KMS-11 (cell line): ENCODE measurements at regions not wholly inside any gene's neighbourhood (a gene's known extent, or its start where the extent isn't known, plus 50 kb on each side); places are given as distances from the start of the nearest gene placed in this dataset.

Source experiments
- H2AFZ ChIP-seq: fragments of 200-600 bp; sonication (generic); 2 replicates; pipeline ENCODE4 v1.6.1; 2016; ENCODE audit warnings: antibody characterized with exemption, mixed run types, low read depth
- H3K27ac ChIP-seq: fragments of 200-600 bp; sonication (generic); 2 replicates; pipeline ENCODE4 v1.6.1; 2016; ENCODE audit warnings: mild to moderate bottlenecking, mixed run types
- H3K27me3 ChIP-seq: fragments of 200-600 bp; sonication (generic); 2 replicates; pipeline ENCODE4 v1.6.1; 2017; ENCODE audit warnings: mild to moderate bottlenecking, low read depth, mixed run types, moderate library complexity; ENCODE audit not compliant: insufficient read depth
- H3K36me3 ChIP-seq: fragments of 200-600 bp; sonication (generic); 2 replicates; pipeline ENCODE4 v1.6.1; 2017; ENCODE audit warnings: mild to moderate bottlenecking, mixed run types; ENCODE audit not compliant: insufficient read depth
- H3K4me1 ChIP-seq: fragments of 200-600 bp; sonication (generic); 2 replicates; pipeline ENCODE4 v1.6.1; 2016; ENCODE audit warnings: mild to moderate bottlenecking, low read depth, mixed run types; ENCODE audit not compliant: poor library complexity, severe bottlenecking
- H3K4me2 ChIP-seq: fragments of 200-600 bp; sonication (generic); 2 replicates; pipeline ENCODE4 v1.7.0; 2016; ENCODE audit warnings: mild to moderate bottlenecking, mixed run types
- H3K4me3 ChIP-seq: fragments of 200-600 bp; sonication (generic); IDR thresholded peaks from 2 replicates; pipeline ENCODE4 v1.6.1; 2017; ENCODE audit warnings: low read depth, low read length, mixed read lengths; ENCODE audit not compliant: insufficient read depth
- H3K79me2 ChIP-seq: fragments of 200-600 bp; sonication (generic); 2 replicates; pipeline ENCODE4 v1.6.1; 2016; ENCODE audit warnings: low read depth, mixed run types; ENCODE audit not compliant: insufficient read depth
- H3K9ac ChIP-seq: fragments of 200-600 bp; sonication (generic); 2 replicates; pipeline ENCODE4 v1.6.1; 2016; ENCODE audit warnings: mild to moderate bottlenecking, mixed run types
- H4K20me1 ChIP-seq: fragments of 200-600 bp; sonication (generic); 2 replicates; pipeline ENCODE4 v1.6.1; 2016; ENCODE audit warnings: mild to moderate bottlenecking, mixed run types; ENCODE audit not compliant: insufficient read depth
- CTCF ChIP-seq: fragments of 200-600 bp; sonication (generic); conservative IDR thresholded peaks from 2 replicates; pipeline ENCODE4 v1.6.1; 2017; ENCODE audit warnings: low read depth, mild to moderate bottlenecking, antibody characterized with exemption, low read length, moderate library complexity, mixed read lengths

GRCh38 chr5:89277816-89278215, 394.8 kb upstream of the MEF2C start:
- TF ChIP-seq CTCF = no peak
- Histone ChIP-seq H4K20me1 (no peaks in the 10 kb centered on the region), H3K79me2 (no peaks in the 10 kb centered on the region), H3K27me3 (no peaks in the 10 kb centered on the region), H3K4me2 (no peak overlapping the region), H3K9ac (no peak overlapping the region), H3K36me3 (no peaks in the 10 kb centered on the region), H3K27ac (no peak overlapping the region), H3K4me1 (peaks cover 35% of the 10 kb centered on the region), H2AFZ (no peak overlapping the region), H3K4me3 (no peak overlapping the region)

GRCh38 chr5:89276566-89277305, 393.8 kb upstream of the MEF2C start:
- H3K27ac ChIP-seq = no peak overlapping the region
- no peak overlapping the region for H3K4me3 ChIP-seq
- no peak for TF ChIP-seq CTCF
- no peaks in the 10 kb centered on the region for H4K20me1 ChIP-seq
- H3K79me2 ChIP-seq = no peaks in the 10 kb centered on the region
- no peak overlapping the region for H3K4me2 ChIP-seq
- H3K36me3 ChIP-seq = no peaks in the 10 kb centered on the region
- H3K4me1 ChIP-seq = peaks cover 46% of the 10 kb centered on the region
- H3K27me3 ChIP-seq = no peaks in the 10 kb centered on the region
- no peak overlapping the region for H2AFZ ChIP-seq
- H3K9ac ChIP-seq = no peak overlapping the region

- Histone ChIP-seq H3K4me2 (no peak overlapping the region), H3K27me3 (no peaks in the 10 kb centered on the region), H3K9ac (no peak overlapping the region), H3K36me3 (no peaks in the 10 kb centered on the region), H3K4me3 (no peak overlapping the region), H3K4me1 (peaks cover 52% of the 10 kb centered on the region), H2AFZ (no peak overlapping the region), H3K79me2 (no peaks in the 10 kb centered on the region), H3K27ac (no peak overlapping the region), H4K20me1 (no peaks in the 10 kb centered on the region)
- no peak for TF ChIP-seq CTCF
Observed at GRCh38 chr5:89275066-89275855, 392.3 kb upstream of the MEF2C start.

GRCh38 chr5:89273289-89273688, 390.3 kb upstream of the MEF2C start:
- Histone ChIP-seq H3K4me2 (peak overlapping the region; percentile 77), H3K4me3 (no peak overlapping the region), H3K4me1 (peaks cover 66% of the 10 kb centered on the region), H4K20me1 (no peaks in the 10 kb centered on the region), H2AFZ (no peak overlapping the region), H3K27me3 (no peaks in the 10 kb centered on the region), H3K9ac (no peak overlapping the region), H3K36me3 (no peaks in the 10 kb centered on the region), H3K27ac (peak overlapping the region; percentile 83), H3K79me2 (no peaks in the 10 kb centered on the region)
- no peak for TF ChIP-seq CTCF
